ENCODE measurements at regions not wholly inside any gene's neighbourhood (a gene's known extent, or its start where the extent isn't known, plus 50 kb on each side); places are given as distances from the start of the nearest gene placed in this dataset.

- no peak for DNase-seq
Observed at GRCh38 chr1:187326557-187326956, 497.8 kb downstream of the PLA2G4A start.

- DNase-seq: no peak
Observed at GRCh38 chr1:187336441-187337168, 507.9 kb downstream of the PLA2G4A start.

- no peak for DNase-seq
Observed at GRCh38 chr1:187338762-187339412, 510.1 kb downstream of the PLA2G4A start.

GRCh38 chr1:187342495-187342894, 513.7 kb downstream of the PLA2G4A start:
- no peak for DNase-seq

- DNase-seq: no peak
Observed at GRCh38 chr1:187374082-187374481, 545.3 kb downstream of the PLA2G4A start.

- no peak for DNase-seq
Observed at GRCh38 chr1:187374742-187375141, 546.0 kb downstream of the PLA2G4A start.

GRCh38 chr1:187383366-187383765, 554.6 kb downstream of the PLA2G4A start:
- DNase-seq: no peak

- no peak for DNase-seq
Observed at GRCh38 chr1:187384504-187384903, 555.8 kb downstream of the PLA2G4A start.

- no peak for DNase-seq
Observed at GRCh38 chr1:187390215-187390818, 561.6 kb downstream of the PLA2G4A start.

GRCh38 chr1:187396226-187396625, 567.5 kb downstream of the PLA2G4A start:
- DNase-seq: no peak

- no peak for DNase-seq
Observed at GRCh38 chr1:187396929-187397796, 568.4 kb downstream of the PLA2G4A start.

GRCh38 chr1:187408212-187409004, 579.7 kb downstream of the PLA2G4A start:
- no peak for DNase-seq

- DNase-seq: no peak
Observed at GRCh38 chr1:187409341-187409740, 580.6 kb downstream of the PLA2G4A start.

GRCh38 chr1:187411118-187411517, 582.4 kb downstream of the PLA2G4A start:
- DNase-seq: no peak

GRCh38 chr1:187413405-187414169, 584.8 kb downstream of the PLA2G4A start:
- no peak for DNase-seq

GRCh38 chr1:187415065-187415464, 586.3 kb downstream of the PLA2G4A start:
- DNase-seq: no peak

- DNase-seq: no peak
Observed at GRCh38 chr1:187417520-187417919, 588.8 kb downstream of the PLA2G4A start.

GRCh38 chr1:187433598-187433997, 604.8 kb downstream of the PLA2G4A start:
- no peak for DNase-seq

GRCh38 chr1:187442603-187443002, 613.9 kb downstream of the PLA2G4A start:
- no peak for DNase-seq

- DNase-seq: no peak
Observed at GRCh38 chr1:187443939-187444338, 615.2 kb downstream of the PLA2G4A start.

- no peak for DNase-seq
Observed at GRCh38 chr1:187445066-187445465, 616.3 kb downstream of the PLA2G4A start.

- DNase-seq: no peak
Observed at GRCh38 chr1:187451238-187451637, 622.5 kb downstream of the PLA2G4A start.

All from DMS79 treated with DMSO at 0.1 percent for 48 hours (cell line).